HG03432 (cell line): ENCODE measurements at regions not wholly inside any gene's neighbourhood (a gene's known extent, or its start where the extent isn't known, plus 50 kb on each side); places are given as distances from the start of the nearest gene placed in this dataset.

Source experiments
- ATAC-seq: cut with Tn5 transposase; IDR thresholded peaks from one replicate; pipeline ENCODE4 v1.9.1; 2021; ENCODE audit warnings: mild to moderate bottlenecking, moderate library complexity; ENCODE audit not compliant: unreplicated experiment

DNA sequence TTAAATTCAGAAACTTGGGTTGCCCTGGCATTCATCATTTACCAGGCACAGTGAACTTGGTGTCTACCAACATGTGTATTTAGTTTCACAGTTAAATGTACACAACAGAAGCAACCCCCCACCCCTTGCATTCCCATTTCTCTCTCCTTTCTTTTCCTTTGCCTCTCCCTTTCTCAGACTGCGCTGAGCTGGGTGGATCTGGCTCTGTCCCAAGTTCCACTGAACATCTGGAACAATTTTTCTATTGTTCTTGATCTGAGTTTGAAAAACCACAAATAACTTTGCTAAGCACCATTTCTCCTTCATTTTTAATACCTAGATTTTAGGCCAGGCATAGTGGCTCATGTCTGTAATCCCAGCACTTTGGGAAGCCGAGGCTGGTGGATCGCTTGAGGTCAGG lies 242.2 kb downstream of the ABHD5 start:
- no peak for ATAC-seq

DNA sequence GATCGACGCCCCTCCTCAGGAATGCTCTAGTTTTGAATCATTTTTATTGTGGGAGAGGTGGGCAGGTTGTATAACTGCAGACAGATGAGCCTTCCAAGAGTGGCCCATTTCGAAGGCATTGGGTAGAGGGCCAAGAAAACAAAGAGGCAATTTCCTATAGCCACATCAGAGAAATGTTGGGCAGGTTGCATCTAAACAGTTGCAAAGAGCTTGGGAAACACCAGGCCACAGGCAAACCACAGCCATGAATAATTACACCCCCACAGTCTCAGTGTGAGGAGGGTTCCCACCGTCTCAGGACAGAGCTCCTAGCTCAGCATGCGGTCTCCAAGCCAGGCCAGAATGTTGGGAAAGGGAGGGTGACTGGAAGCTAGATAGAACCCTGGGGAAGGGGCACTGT lies 257.3 kb downstream of the ABHD5 start:
- ATAC-seq = no peak

DNA sequence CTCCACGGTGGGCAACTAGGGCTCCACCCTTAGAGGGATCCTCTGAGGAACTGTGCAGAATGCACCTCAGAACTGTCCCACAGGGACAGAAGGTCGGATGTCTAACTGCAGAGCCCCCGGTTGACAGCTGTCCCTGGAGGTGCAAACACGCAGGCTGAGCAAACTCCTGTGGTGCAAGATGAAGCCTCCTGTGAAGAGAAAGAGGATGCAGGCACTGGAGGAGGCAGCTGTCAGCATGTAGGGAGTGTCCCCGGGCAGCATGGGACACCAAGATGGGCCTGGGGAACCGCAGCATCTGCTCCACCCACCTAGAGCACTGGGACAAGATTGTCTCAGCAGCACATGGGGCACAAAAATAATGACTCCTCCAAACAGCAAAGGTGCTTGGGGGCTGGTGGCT lies 258.9 kb downstream of the ABHD5 start:
- ATAC-seq = no peak

DNA sequence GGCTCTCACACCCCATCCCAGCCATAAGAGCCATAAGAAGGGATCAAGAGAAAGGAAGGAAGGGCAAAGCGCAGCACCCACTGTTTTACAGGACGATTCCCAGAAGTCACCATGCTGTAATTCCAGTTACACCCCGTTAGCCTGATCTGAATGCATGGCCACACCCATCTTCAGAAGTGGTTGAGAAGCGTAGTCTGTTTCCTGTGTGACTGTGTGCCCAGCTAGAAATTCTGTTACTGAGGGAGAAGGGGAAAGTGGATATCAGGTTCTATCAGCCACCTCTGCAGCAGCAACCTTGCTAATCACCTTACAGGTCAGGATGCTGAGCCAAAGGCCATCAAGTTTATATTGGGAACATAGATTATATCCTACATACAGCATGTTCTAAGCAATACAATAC lies 260.0 kb downstream of the ABHD5 start:
- no peak for ATAC-seq

DNA sequence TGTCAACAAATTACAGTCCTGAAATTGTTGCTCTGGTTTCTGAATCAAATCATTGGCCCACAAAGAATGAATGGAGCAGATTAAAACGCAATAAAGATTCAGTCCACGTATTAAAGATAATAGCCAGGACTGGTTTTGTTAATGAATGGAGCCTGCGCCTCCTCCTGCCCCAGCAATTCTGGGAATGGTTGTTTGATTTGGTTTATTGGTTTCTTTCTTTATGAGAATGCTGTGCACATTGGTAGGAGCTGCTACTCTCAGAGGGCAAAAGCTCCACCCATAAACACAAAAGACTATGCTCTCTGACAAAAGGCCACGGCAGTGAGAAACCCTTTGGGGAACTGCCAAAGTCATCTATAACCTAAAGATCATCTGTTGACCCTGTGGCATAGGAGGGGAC lies 261.1 kb downstream of the ABHD5 start:
- ATAC-seq = no peak

DNA sequence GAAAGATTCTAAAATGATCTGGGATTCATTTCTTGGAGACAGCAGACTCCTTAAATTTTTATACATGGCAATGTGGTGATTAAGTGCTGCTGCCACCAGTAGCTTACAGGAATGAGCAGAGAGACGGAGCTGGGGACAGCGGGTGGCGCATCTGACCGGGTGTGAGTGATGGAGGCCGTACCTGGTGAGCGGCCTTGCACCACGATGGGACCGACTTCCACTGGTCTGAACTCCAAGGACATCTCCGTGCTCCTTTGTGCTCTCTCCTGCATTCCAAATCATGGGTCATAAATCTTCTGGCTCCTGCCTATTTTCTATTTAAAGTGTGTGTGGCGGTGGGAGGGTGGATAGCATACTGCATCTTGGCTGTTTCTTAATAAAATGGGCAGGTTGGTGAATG lies 262.6 kb downstream of the ABHD5 start:
- ATAC-seq = no peak

DNA sequence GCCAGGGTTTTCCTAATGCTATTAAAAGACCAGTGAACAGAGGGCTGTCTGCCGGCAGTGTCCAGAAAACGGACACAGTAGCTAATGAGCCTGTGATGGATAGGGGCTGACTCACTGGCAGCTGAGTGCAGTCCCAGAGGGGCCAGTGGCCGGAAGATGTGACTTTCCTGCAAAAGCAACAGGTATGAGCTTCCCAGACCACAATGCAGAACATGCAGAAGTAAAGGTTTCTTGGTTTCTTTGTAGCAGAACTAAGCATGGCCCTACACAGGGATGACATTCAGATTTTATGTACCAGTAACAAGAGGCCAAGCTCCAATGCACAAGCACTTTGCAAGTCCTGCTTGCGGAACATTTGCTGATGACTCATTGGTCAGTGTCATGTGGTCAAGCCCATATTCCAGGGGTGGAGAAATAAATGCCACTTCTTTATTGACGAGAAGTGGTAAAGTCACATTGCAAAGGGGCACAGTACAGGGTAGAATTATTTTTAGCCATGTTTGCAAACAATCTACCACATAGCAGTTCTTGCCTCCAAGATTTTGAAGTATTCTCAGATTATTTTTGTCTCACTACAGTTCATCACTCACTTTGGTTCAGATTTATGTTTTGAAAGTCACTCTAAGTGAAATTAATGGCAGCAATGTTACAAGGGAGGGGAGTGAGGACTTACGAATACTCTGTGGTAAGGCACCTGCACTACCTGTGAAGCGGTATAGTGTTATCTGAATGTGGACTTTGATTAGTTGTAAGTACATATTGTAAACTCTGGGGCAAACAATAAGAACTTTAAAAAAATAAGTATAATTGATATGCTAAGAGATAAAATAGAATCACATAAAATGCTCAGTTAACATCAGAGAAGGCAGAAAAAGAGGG lies 263.3 kb downstream of the ABHD5 start:
- no peak for ATAC-seq

DNA sequence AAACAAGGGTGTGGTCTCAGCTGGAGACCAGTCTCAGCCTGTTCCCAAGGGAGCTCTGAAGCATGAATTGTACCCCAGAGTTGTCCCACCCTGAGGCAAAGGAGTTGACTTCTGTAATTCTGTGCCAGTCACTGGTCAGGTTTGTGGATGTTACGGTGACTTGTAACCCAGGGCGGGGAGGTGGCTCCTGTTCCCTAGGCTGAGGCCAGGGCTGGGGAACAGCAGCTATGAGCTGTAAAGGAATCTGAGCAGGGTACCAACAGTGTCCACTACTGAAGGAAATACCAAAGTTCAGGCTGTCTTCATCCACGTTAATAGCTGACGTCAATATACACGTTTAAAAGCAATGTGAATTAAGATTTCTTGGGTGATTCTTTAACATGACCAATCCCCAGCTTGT lies 266.2 kb downstream of the ABHD5 start:
- no peak for ATAC-seq

DNA sequence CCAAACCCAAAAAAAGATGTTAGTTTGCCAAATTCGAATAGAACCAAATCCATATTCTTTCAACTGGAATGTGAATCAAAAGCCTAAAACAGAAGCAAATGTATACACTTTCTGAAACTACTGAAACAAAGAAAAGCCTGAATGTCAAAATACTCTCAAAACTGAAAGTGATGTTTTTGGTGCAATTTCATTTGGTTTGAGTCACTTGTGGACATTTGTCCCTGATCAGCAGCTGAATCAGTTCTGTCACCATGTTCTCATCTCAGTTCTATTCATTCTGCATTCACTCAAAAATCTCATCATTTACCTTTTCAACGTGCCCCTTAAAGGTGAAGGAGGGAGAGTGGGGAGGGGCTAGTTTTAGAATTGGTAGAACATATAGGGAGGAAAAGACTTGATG lies 266.8 kb downstream of the ABHD5 start:
- ATAC-seq = peak; percentile 53

DNA sequence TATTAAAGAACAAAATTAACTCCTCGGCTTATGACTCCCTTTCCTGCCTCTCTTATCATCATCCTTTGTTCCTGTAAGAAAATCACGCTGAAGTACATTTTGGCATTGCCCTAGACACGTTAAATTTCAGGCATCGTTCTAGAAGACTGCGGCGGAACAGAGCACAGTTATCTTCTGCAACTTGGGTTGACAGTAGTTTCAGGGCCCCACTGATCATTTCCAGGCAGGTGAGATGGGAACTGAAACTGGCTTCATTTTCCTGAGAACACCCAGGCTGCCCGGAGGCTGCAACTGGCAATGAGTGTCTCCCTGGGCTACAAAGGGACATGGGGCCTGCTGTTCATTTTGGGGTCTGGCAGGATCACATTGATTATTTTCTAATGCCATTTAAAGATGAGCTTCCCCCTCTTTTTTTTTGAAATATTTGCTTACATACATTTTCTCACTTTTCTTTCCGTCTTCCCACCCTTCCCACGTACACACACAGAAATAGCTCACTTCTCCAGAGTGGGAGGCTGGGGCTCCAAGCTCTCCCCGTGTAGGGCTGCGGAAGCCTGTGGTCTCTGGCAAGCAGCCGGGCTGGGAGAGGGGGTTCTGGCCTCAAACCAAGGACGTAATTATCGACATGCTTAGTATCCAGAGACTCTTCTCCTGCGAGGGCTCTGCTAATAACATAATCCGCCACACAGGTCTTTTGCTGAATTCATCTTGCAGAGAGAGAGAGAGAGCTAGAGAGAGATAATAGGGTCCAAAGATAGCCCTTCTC lies 267.4 kb downstream of the ABHD5 start:
- no peak for ATAC-seq

DNA sequence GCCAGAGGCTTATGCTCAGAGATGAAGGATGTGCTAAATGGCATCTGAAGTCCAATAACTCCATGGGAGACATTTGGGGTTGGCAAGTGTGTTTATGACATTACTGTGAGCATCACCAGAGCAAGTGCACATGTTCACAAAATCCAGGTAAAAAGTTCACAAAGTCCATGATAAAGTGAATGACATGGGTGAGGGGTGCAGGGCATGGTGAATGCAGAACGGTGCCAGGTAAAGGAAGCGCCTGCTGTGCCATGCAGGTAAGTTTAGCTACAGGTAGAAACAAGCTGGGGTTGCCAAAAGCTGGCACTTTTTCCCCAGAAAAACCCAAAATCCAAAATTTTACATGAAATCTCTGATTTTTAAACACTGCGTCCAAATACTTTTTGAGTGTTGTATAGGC lies 268.2 kb downstream of the ABHD5 start:
- ATAC-seq = no peak

DNA sequence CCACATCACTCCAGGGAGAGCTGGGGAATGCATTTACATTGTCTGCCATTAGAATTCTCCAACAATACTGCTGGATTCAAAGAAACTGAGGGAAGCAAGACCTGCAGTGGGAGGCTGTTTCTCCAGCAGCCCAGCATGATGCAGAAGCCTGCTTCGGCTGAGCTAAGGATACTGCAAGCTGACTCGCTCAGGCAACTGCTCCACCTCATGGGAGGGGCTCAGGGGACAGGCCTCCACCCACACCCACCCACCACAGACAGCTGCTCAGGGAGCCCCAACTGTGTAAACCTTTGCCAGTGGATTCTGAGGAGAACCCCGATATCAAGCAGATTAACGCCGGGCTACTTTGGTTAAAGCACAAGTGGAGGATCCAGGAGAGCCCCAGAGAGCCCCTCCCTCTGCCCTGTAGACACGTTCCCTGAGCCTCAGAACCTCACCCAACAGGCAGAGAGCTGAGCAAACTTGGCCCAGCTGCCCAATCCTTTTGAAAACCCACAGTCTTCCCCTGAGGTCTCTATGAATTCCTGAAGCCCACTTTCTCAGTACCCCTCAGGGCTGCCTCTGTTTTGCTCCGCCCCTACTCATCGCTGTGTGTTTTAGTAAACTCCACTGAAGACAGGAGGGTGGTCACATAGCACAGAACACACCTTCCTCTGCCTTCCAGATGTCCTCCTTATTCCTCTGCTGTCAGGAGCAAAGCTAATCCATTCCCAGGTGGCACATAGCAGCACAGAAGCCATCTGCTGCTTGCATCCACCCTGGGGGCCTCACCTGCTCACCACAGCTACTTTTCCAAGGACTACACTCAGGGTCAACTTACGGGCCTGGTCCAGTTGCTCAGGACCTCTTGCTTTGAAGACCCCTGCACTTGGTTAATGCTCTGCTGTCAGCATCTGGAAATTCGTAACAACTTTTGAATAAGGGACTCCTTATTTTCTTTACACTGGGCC lies 269.0 kb downstream of the ABHD5 start:
- ATAC-seq = no peak

DNA sequence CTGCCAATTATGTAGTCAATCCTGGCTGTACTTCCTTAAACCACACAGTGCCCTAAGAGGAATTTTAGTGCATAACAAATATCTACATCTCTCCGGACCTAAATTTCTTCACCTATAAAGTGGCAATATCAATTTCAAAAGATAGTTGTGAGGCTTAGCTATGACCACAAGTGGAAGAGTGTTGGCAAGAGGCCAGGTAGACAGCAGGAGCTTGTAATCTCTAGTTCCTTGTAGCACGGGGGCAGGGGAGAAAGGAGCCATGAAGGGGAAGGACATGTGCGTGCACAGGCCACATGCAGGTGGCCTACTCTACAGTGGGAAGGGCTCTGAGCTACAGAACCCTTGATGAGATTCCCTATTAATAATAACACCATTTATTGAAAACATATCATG lies 269.7 kb downstream of the ABHD5 start:
- ATAC-seq = no peak

DNA sequence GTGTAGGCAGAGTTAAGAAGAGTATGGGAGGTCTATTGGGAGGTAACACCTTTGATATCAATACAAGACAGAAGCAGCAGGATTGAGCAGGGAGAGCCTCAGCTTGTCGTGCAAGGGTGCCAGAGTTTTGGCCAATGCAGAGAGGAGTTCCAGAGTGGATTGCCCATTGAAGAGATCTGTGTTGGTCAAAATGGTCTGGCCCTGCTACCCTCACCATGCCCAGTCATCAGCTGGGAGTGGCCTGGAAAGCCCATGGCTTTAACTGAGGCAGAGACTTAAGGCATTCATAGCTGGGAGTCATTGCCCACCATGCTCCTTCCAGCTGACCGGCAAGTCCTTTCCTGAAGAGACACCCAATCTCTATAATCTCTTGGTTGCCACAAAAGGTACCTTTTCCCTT lies 271.3 kb downstream of the ABHD5 start:
- ATAC-seq = no peak

DNA sequence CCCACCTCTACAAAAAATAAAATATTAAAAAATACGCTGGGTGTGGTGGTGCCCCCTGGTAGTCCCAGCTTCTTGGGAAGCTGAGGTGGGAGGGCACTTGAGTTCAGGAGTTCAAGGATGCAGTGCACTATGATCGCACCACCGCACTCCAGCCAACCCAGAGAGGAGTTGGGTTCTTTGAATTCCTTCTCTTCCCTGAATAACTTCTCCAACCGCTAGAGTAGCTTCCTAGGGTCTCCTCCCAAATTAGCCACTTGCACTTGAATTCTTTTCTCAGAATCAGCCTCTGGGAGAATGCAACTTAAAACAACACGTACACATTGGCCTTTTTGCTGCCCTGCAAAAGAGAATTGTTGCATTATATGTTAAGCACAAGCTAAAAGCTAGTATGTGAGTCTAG lies 272.5 kb downstream of the ABHD5 start:
- ATAC-seq = no peak

DNA sequence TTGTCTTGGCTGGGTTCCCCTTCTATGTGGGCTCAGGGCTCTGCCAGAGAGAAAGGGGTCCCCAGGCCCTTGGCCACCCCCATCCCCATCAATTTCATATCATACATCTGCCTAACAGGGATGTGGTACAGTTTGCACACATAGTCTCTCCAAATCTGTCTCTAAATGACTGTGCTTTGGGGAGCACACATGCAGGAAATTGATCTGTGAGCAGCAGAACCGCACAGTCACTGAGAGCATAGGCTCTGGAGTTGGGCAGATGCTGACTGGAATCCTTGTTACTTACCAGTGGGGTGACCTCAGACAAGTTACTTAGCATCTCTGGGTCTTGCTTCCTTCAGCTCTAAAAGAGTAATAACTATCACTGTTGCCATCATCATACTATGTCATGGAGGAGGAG lies 273.9 kb downstream of the ABHD5 start:
- ATAC-seq = no peak

DNA sequence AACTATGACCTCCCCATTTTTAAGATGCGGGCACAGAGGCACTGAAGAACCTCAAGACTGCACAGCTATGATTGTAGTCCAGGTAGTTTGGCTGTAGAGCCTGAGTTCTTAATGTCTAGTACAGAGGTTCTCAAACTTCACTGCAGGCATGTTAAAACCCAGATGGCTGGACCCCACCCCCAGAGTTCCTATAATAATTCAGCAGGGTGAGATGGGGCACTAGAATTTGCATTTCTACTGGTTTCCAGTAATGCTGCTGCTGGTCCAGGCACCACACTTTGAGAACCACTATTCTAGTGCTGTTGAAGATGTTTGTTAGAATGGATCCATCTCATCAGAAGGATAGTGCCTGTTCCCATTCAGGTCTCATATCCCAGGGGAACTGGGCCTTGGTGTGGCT lies 274.9 kb downstream of the ABHD5 start:
- ATAC-seq = no peak

DNA sequence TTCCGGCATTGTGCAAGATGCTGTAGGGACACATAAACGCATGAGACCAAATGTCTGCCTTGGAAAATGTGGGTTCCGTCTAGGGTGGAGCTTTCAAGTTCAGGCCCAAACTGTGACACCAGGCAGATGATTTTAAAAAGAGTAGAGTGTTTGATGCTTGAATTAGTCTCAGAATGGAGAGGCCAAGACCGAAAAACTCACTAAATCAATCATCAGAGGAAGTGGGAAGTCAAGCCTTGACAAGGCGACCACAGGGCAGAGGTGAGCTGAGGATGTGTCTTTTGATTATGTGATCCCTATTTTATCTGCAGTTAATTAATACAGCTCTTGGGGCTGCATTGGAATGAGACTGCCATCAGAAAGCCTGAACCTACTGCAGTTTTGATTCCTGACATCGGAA lies 275.4 kb downstream of the ABHD5 start:
- peak; percentile 57 for ATAC-seq

DNA sequence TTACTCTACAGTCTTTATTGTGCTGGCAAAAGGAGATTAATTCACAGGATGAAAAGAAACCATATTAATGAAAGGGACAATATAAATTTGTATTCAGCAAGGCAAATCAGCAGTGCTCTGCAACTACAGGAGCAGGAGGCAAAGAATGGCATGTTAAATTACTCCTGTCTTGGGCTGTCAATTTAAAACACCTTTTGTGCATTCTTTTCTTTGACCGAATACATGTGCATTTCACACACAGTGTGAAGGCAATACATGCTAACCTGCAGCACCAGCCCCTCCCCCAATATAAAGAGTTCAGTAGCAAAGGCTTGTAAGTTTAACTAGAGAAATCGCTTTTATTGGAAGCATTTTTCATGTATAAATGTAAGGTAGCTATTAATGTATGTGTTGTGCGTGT lies 275.2 kb upstream of the TOPAZ1 start:
- ATAC-seq = no peak

DNA sequence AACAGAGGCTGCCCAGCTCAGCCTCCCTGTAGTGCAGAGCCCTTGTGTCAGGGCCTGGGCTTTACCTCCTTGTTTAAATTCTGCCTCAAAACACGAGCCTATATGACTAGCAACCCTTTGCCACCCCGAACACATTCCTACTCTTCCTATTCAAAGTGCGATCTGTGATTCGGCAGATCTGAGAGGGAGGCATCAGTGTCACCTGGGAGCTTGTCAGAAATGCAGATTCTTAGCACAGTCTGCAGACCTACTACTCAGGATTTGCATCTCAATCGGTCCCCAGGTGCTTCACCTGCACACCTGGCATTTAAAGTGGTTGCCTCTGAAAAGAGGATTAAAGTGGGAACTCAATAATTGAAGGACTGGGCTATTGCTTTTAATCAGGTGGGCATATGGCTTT lies 273.2 kb upstream of the TOPAZ1 start:
- no peak for ATAC-seq

DNA sequence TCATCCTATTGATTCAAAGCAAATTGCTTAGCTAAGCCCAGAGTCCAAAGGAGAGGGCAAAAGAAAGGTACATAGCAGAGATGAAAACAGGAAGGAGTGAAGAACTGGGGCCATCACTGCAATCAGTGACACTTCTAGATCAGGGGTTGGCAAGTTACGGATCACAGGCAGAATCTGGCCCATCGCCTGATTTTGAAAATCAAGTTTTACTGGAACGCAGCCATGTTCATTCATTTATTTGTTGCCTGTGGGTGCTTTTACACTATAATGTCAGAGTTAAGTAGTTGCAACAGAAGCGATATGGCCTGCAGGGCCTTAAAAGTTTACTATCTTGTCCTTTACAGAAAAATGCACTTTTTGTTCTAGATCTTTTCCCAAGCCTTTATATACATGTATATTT lies 271.7 kb upstream of the TOPAZ1 start:
- no peak for ATAC-seq
